Neural progenitor cell (in vitro differentiated cells): ENCODE measurements at regions not wholly inside any gene's neighbourhood (a gene's known extent, or its start where the extent isn't known, plus 50 kb on each side); places are given as distances from the start of the nearest gene placed in this dataset.

Experiments used
- EZH2 ChIP-seq: fragments of 200-600 bp; sonication (generic); IDR thresholded peaks from 2 replicates; pipeline ENCODE4 v1.6.1; 2017; ENCODE audit warnings: antibody characterized with exemption, mild to moderate bottlenecking, moderate library complexity
- EZH2phosphoT487 ChIP-seq: fragments of 200-600 bp; sonication (generic); IDR thresholded peaks from 2 replicates; pipeline ENCODE4 v1.6.1; 2017; ENCODE audit warnings: antibody characterized with exemption
- TF ChIP-seq, protein P1 (sequence below): fragments of 200-600 bp; sonication (generic); IDR thresholded peaks from 2 replicates; pipeline ENCODE4 v1.5.1; 2017; ENCODE audit warnings: antibody characterized with exemption, mild to moderate bottlenecking

- TF ChIP-seq, protein P1, sequence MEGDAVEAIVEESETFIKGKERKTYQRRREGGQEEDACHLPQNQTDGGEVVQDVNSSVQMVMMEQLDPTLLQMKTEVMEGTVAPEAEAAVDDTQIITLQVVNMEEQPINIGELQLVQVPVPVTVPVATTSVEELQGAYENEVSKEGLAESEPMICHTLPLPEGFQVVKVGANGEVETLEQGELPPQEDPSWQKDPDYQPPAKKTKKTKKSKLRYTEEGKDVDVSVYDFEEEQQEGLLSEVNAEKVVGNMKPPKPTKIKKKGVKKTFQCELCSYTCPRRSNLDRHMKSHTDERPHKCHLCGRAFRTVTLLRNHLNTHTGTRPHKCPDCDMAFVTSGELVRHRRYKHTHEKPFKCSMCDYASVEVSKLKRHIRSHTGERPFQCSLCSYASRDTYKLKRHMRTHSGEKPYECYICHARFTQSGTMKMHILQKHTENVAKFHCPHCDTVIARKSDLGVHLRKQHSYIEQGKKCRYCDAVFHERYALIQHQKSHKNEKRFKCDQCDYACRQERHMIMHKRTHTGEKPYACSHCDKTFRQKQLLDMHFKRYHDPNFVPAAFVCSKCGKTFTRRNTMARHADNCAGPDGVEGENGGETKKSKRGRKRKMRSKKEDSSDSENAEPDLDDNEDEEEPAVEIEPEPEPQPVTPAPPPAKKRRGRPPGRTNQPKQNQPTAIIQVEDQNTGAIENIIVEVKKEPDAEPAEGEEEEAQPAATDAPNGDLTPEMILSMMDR = no peak
- TF ChIP-seq EZH2 = no peak
- TF ChIP-seq EZH2phosphoT487 = no peak
Observed at GRCh38 chr4:41400296-41400695, 137.7 kb upstream of the LIMCH1 start.
